K562 (cell line): ENCODE measurements at regions not wholly inside any gene's neighbourhood (a gene's known extent, or its start where the extent isn't known, plus 50 kb on each side); places are given as distances from the start of the nearest gene placed in this dataset.
A peak's percentile ranks its signal among the peaks of the same experiment; 100 is the strongest.

ENCODE experiments used
- ATAC-seq: fragments of 200-7000 bp; cut with Tn5 transposase; 3 replicates; pipeline ENCODE4 v1.9.1; 2020; ENCODE audit warnings: moderate library complexity
- BruUV-seq: library from RNA; stranded (reverse); fragments of 400-500 nt; replicated peaks from 2 replicates; lab custom pipeline; 2021; lab: Mats Ljungman, UMichigan
- CTCF ChIA-PET: fragments of 300-600 bp; formaldehyde crosslinking; extraction: SDS; loops from one replicate; lab custom pipeline; 2021; ENCODE audit warnings: low intra/inter-chr PET ratio; lab: Yijun Ruan, JAX
- POLR2A ChIA-PET: fragments of 300-600, 350-650 bp; sonication (Branson Sonifier 250); formaldehyde crosslinking; extraction: SDS; loops from one replicate; lab custom pipeline; 2021; ENCODE audit warnings: antibody characterized with exemption, inconsistent platforms; lab: Yijun Ruan, JAX
- DNase-seq, 4 experiments: peaks; one replicate each; pipeline versions ENCODE4 v3.0.0 to v3.0.0-alpha.2; 2011 to 2018; ENCODE audit warnings: low spot score in 3 of 4, mixed read lengths in 3 of 4; ENCODE audit errors: extremely low read depth in 1 of 4
- FAIRE-seq: peaks from 2 replicates; lab custom pipeline; 2011; peaks lifted over from hg19 to GRCh38; lab: Jason Lieb, UNC
- H2AFZ ChIP-seq: 2 replicates; pipeline ENCODE4 v1.6.0; 2011; ENCODE audit warnings: low read depth, low read length, control low read depth, inconsistent platforms
- H3K27ac ChIP-seq: fragments of 200-600 bp; 3 replicates; pipeline ENCODE4 v1.8.0; 2011; ENCODE audit warnings: low read depth, mild to moderate bottlenecking, control low read depth, inconsistent platforms, low read length, moderate library complexity, mixed read lengths; ENCODE audit errors: extremely low read depth
- H3K27me3 ChIP-seq, 2 experiments: fragments of 300-600 bp in 1 of 2; 2 replicates in 1 of 2; 3 replicates in 1 of 2; pipeline versions ENCODE4 v1.6.0 to v1.8.0; 2011; ENCODE audit warnings: inconsistent platforms in 2 of 2, low read length in 2 of 2, mild to moderate bottlenecking in 1 of 2, mixed read lengths in 1 of 2, moderate library complexity in 1 of 2; ENCODE audit not compliant: control insufficient read depth in 2 of 2, insufficient read depth in 2 of 2
- H3K36me3 ChIP-seq: fragments of 300-600 bp; 3 replicates; pipeline ENCODE4 v1.8.0; 2011; ENCODE audit warnings: mild to moderate bottlenecking, low read length, inconsistent platforms; ENCODE audit not compliant: control insufficient read depth, insufficient read depth
- H3K4me1 ChIP-seq, 2 experiments: fragments of 200-600 bp in 1 of 2; replicated peaks in 1 of 2; 2 replicates in 1 of 2; 3 replicates in 1 of 2; pipeline versions ENCODE4 v1.5.1 to v1.8.0; 2011; ENCODE audit warnings: inconsistent platforms in 2 of 2, low read length in 2 of 2, mild to moderate bottlenecking in 1 of 2, mixed read lengths in 1 of 2, moderate library complexity in 1 of 2; ENCODE audit not compliant: control insufficient read depth in 2 of 2, insufficient read depth in 2 of 2
- H3K4me2 ChIP-seq: 2 replicates; pipeline ENCODE4 v1.6.1; 2011; ENCODE audit warnings: low read length, control low read depth, inconsistent platforms, mixed read lengths; ENCODE audit not compliant: insufficient read depth
- H3K4me3 ChIP-seq: fragments of 200-600 bp; sonication (generic), shearing (Covaris generic); 2 replicates; pipeline ENCODE4 v1.5.1; 2016; ENCODE audit warnings: control low read depth, inconsistent platforms
- H3K79me2 ChIP-seq: fragments of 200-600 bp; 3 replicates; pipeline ENCODE4 v1.8.0; 2011; ENCODE audit warnings: low read length, inconsistent platforms; ENCODE audit not compliant: control insufficient read depth, insufficient read depth
- H3K9ac ChIP-seq, 2 experiments: 2 replicates each; pipeline versions ENCODE4 v1.6.0 to v1.6.1; 2011; ENCODE audit warnings: low read depth in 2 of 2, low read length in 2 of 2, control low read depth in 1 of 2, inconsistent platforms in 1 of 2, mild to moderate bottlenecking in 1 of 2, mixed read lengths in 1 of 2; ENCODE audit not compliant: insufficient read depth in 1 of 2
- H3K9me1 ChIP-seq: one replicate; pipeline ENCODE4 v1.6.0; 2011; ENCODE audit warnings: inconsistent platforms, mild to moderate bottlenecking, low read length, moderate library complexity; ENCODE audit not compliant: control insufficient read depth, insufficient read depth
- H3K9me3 ChIP-seq: replicated peaks from 2 replicates; pipeline ENCODE4 v1.5.1; 2011; ENCODE audit warnings: low read depth, low read length, inconsistent platforms; ENCODE audit not compliant: control insufficient read depth, insufficient read depth
- H4K20me1 ChIP-seq: replicated peaks from 2 replicates; pipeline ENCODE4 v1.6.1; 2011; ENCODE audit warnings: low read length, inconsistent platforms, mixed read lengths; ENCODE audit not compliant: control insufficient read depth, insufficient read depth
- BRF2 ChIP-seq: IDR thresholded peaks from 3 replicates; pipeline ENCODE4 v1.6.1; 2011; ENCODE audit warnings: borderline replicate concordance, mild to moderate bottlenecking; ENCODE audit not compliant: insufficient read length, insufficient read depth
- CBX3 ChIP-seq, 2 experiments: IDR thresholded peaks; 1 replicate in 1 of 2; 2 replicates in 1 of 2; pipeline ENCODE4 v1.6.1; 2012; ENCODE audit warnings: inconsistent platforms in 2 of 2, low read length in 2 of 2, borderline replicate concordance in 1 of 2, control low read depth in 1 of 2
- ETV1 ChIP-seq: fragments of 450-650 bp; conservative IDR thresholded peaks from 2 replicates; pipeline ENCODE4 v1.6.1; 2016; ENCODE audit warnings: missing genetic modification characterization, control low read depth, low read depth, missing compliant biosample characterization
- HLTF ChIP-seq: fragments of 450-650 bp; IDR thresholded peaks from 2 replicates; pipeline ENCODE4 v1.6.1; 2016
- POLR2A ChIP-seq: fragments of 450-650 bp; conservative IDR thresholded peaks from 2 replicates; pipeline ENCODE4 v1.6.1; 2016
- RBM22 ChIP-seq: fragments of 200-400 bp; formaldehyde crosslinking; IDR thresholded peaks from 2 replicates; pipeline ENCODE4 v1.6.1; 2018; ENCODE audit warnings: low read length, low read depth; ENCODE audit not compliant: poor library complexity, severe bottlenecking
- TEAD4 ChIP-seq, 2 experiments: sonication (generic) in 1 of 2; formaldehyde crosslinking in 1 of 2; IDR thresholded peaks; 2 replicates each; pipeline versions ENCODE4 v1.6.1 to v1.8.0; 2012 to 2022; ENCODE audit warnings: borderline replicate concordance in 1 of 2, inconsistent platforms in 1 of 2, low read length in 1 of 2, mild to moderate bottlenecking in 1 of 2, missing genetic modification reagents in 1 of 2
- ZFP36 ChIP-seq: fragments of 150-350 bp; IDR thresholded peaks from 2 replicates; pipeline ENCODE4 v1.6.1; 2018; ENCODE audit warnings: low read length, low read depth; ENCODE audit not compliant: partially characterized antibody
- ZNF232 ChIP-seq: sonication (generic); formaldehyde crosslinking; IDR thresholded peaks from 2 replicates; pipeline ENCODE4 v1.8.0; 2022; ENCODE audit warnings: mild to moderate bottlenecking, missing genetic modification reagents
- ZNF324 ChIP-seq: fragments of 250-450 bp; sonication (Bioruptor Pico); IDR thresholded peaks from 2 replicates; pipeline ENCODE4 v1.4.0; 2020; ENCODE audit warnings: mild to moderate bottlenecking
- WGBS: fragments of 100-300 bp; shearing (Covaris generic); methylation state at CpG from one replicate; pipeline ENCODE4 v1.1.6; 2016; ENCODE audit warnings: low coverage, mixed read lengths; ENCODE audit not compliant: insufficient coverage; ENCODE audit errors: missing lambda C conversion rate; 5-methylcytosine and 5-hydroxymethylcytosine counted together
- in situ Hi-C: fragments of 300-500 bp; cut with MboI; formaldehyde crosslinking; loops from 4 replicates; pipeline ENCODE4 v1.15.0; 2018; ENCODE audit warnings: inconsistent platforms, mixed read lengths
- intact Hi-C: fragments of 100-400 bp; cut with micrococcal nuclease; formaldehyde crosslinking; loops from 2 replicates; pipeline ENCODE4 v1.14.2; 2022

DNA sequence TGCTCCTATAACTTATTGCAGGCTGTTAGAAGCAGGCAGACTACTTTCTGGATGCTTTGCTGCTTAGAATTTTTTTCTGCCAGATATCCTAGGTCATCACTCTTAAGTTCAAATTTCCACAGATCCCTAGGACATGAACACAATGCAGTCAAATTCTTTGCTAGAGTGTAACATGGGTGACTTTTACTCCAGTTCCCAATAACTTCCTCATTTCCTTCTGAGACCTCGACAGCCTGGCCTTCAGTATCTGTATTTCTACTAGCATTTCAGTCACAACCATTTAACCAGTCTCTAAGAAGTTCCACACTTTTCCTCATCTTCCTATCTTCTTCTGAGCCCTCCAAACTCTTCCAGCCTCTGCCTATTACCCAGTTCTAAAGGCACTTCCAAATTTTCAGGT lies 60.4 kb upstream of the ZBED5 start:
- H3K4me2 ChIP-seq, result no peak overlapping the region
- in situ Hi-C loops, result no loop called here
- no peak overlapping the region for H3K9ac ChIP-seq
- no peak for TF ChIP-seq RBM22
- TF ChIP-seq HLTF, result no peak
- TF ChIP-seq BRF2, result no peak
- no peak for TF ChIP-seq ZNF324 (CRISPR knock-in tag)
- TF ChIP-seq POLR2A, result no peak
- POLR2A ChIA-PET, result interaction anchor here (0.8 kb wide), 1 partner anchor 110 kb away, joined by 4 read pairs; no protein-coding TSS in a partner anchor
- BruUV-seq, result no TSS peak
- no peak overlapping the region for H3K27ac ChIP-seq
- H3K27me3 ChIP-seq, result no peaks in the 10 kb centered on the region
- peaks cover 0 to 20% of the 10 kb centered on the region in 2 experiments; a peak in 3 of 5 replicates for H3K4me1 ChIP-seq
- ATAC-seq (no peak), DNase-seq (no peak), FAIRE-seq (no peak)
- intact Hi-C loops, result no loop called here
- H3K79me2 ChIP-seq, result no peaks in the 10 kb centered on the region
- peaks cover 18% of the 10 kb centered on the region for H3K9me3 ChIP-seq
- no peaks in the 10 kb centered on the region for H3K9me1 ChIP-seq
- H3K36me3 ChIP-seq, result no peaks in the 10 kb centered on the region
- H3K4me3 ChIP-seq, result no peak overlapping the region
- CTCF ChIA-PET, result no interaction called here
- no peak overlapping the region for H2AFZ ChIP-seq
- no peaks in the 10 kb centered on the region for H4K20me1 ChIP-seq
- WGBS, result 13% methylated on average over 1 of the region's 1 CpG

DNA sequence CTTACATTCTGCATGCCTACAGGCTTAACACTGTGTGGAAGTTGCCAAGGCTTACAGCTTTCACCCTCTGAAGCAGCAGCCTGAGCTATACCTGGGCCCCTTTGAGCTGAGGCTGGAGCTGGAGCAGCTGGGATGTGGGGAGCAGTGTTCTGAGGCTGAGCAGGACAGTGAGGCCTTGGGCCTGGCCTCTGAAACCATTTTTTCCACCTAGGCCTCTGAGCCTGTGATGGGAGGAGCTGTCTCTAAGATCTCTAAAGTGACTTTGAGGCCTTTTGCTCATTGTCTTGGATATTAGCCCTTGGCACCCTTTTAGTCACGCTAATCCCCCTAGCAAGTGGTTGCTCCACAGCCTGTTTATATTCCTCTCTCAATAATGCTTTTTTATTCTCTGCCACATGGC lies 59.9 kb upstream of the ZBED5 start:
- no peaks in the 10 kb centered on the region for H3K79me2 ChIP-seq
- FAIRE-seq, result no peak
- ATAC-seq, result no peak
- H4K20me1 ChIP-seq, result no peaks in the 10 kb centered on the region
- H3K4me3 ChIP-seq, result no peak overlapping the region
- H3K27me3 ChIP-seq, result no peaks in the 10 kb centered on the region
- intact Hi-C loops, result no loop called here
- no peak overlapping the region for H3K9ac ChIP-seq
- POLR2A ChIA-PET, result interaction anchor here (0.8 kb wide), 1 partner anchor 110 kb away, joined by 4 read pairs; no protein-coding TSS in a partner anchor
- H3K27ac ChIP-seq, result no peak overlapping the region
- H3K4me2 ChIP-seq, result no peak overlapping the region
- TF ChIP-seq ZFP36 (peak; percentile 76), CBX3 (IDR thresholded peaks at IDR 0.05; ENCODE audit: borderline replicate concordance in 1 of 2, low read length in 2 of 2) (peak in 1 of 2 experiments; percentile 77; a peak in 1 of 3 replicates), ETV1 (tag) (no peak), TEAD4 (IDR thresholded peaks at IDR 0.05; ENCODE audit: low read length) (no peak), TEAD4 (CRISPR knock-in tag; IDR thresholded peaks at IDR 0.05; ENCODE audit: borderline replicate concordance) (no peak), ZNF232 (CRISPR knock-in tag) (no peak)
- TF ChIP-seq, all 486 proteins: peak for 2
- H3K4me1 ChIP-seq, result peaks cover 0 to 20% of the 10 kb centered on the region in 2 experiments; a peak in 3 of 5 replicates
- in situ Hi-C loops, result no loop called here
- CTCF ChIA-PET, result no interaction called here
- no peaks in the 10 kb centered on the region for H3K9me1 ChIP-seq
- H2AFZ ChIP-seq, result no peak overlapping the region
- BruUV-seq, result no TSS peak
- peaks cover 18% of the 10 kb centered on the region for H3K9me3 ChIP-seq
- WGBS, result 79% methylated on average over 1 of the region's 1 CpG
- H3K36me3 ChIP-seq, result no peaks in the 10 kb centered on the region
- DNase-seq, result no peak
